ENCODE measurements at regions not wholly inside any gene's neighbourhood (a gene's known extent, or its start where the extent isn't known, plus 50 kb on each side); places are given as distances from the start of the nearest gene placed in this dataset.

- DNase-seq, result no peak
These were observed 392.8 kb upstream of the GALNT5 start for GRCh38 chr2:156864753-156865152.

- no peak for DNase-seq
These were observed 390.3 kb upstream of the GALNT5 start for GRCh38 chr2:156867201-156867600.

GRCh38 chr2:156874707-156875106, 382.8 kb upstream of the GALNT5 start:
- no peak for DNase-seq

GRCh38 chr2:156883804-156884203, 373.7 kb upstream of the GALNT5 start:
- no peak for DNase-seq

- no peak for DNase-seq
These were observed 373.3 kb upstream of the GALNT5 start for GRCh38 chr2:156884216-156884615.

GRCh38 chr2:156890529-156891148, 366.9 kb upstream of the GALNT5 start:
- DNase-seq, result no peak

- no peak for DNase-seq
These were observed 365.9 kb upstream of the GALNT5 start for GRCh38 chr2:156891609-156892008.

GRCh38 chr2:156892467-156893281, 364.8 kb upstream of the GALNT5 start:
- DNase-seq, result peak; percentile 41

- peak; percentile 5 for DNase-seq
These were observed 361.2 kb upstream of the GALNT5 start for GRCh38 chr2:156896294-156896693.

- no peak for DNase-seq
These were observed 360.0 kb upstream of the GALNT5 start for GRCh38 chr2:156897548-156897947.

GRCh38 chr2:156901373-156902031, 356.0 kb upstream of the GALNT5 start:
- no peak for DNase-seq

- no peak for DNase-seq
These were observed 354.2 kb upstream of the GALNT5 start for GRCh38 chr2:156903335-156903734.

- DNase-seq, result no peak
These were observed 349.7 kb upstream of the GALNT5 start for GRCh38 chr2:156907806-156908205.

- DNase-seq, result no peak
These were observed 348.7 kb upstream of the GALNT5 start for GRCh38 chr2:156908825-156909224.

- no peak for DNase-seq
These were observed 347.5 kb upstream of the GALNT5 start for GRCh38 chr2:156909983-156910382.

GRCh38 chr2:156915332-156915731, 342.2 kb upstream of the GALNT5 start:
- no peak for DNase-seq

GRCh38 chr2:156918410-156918809, 339.1 kb upstream of the GALNT5 start:
- no peak for DNase-seq

GRCh38 chr2:156930423-156930822, 327.1 kb upstream of the GALNT5 start:
- DNase-seq, result no peak

- no peak for DNase-seq
These were observed 323.8 kb upstream of the GALNT5 start for GRCh38 chr2:156933645-156934225.

GRCh38 chr2:156935616-156936015, 321.9 kb upstream of the GALNT5 start:
- no peak for DNase-seq

- no peak for DNase-seq
These were observed 320.1 kb upstream of the GALNT5 start for GRCh38 chr2:156937430-156937829.

GRCh38 chr2:156944871-156945270, 312.6 kb upstream of the GALNT5 start:
- DNase-seq, result no peak

GRCh38 chr2:156947261-156947660, 310.2 kb upstream of the GALNT5 start:
- no peak for DNase-seq

- no peak for DNase-seq
These were observed 301.8 kb upstream of the GALNT5 start for GRCh38 chr2:156955701-156956100.
